Ishikawa (cell line): ENCODE measurements at regions not wholly inside any gene's neighbourhood (a gene's known extent, or its start where the extent isn't known, plus 50 kb on each side); places are given as distances from the start of the nearest gene placed in this dataset.

Experiments used
- CEBPB ChIP-seq: IDR thresholded peaks from 2 replicates; pipeline ENCODE4 v1.6.1; 2012
- CREB1 ChIP-seq: IDR thresholded peaks from 2 replicates; pipeline ENCODE4 v1.6.1; 2012; ENCODE audit warnings: low read depth
- EGR1 ChIP-seq: IDR thresholded peaks from 2 replicates; pipeline ENCODE4 v1.6.1; 2012
- EP300 ChIP-seq: IDR thresholded peaks from 2 replicates; pipeline ENCODE4 v1.6.1; 2012; ENCODE audit warnings: borderline replicate concordance
- FOXM1 ChIP-seq: IDR thresholded peaks from 2 replicates; pipeline ENCODE4 v1.6.1; 2012; ENCODE audit warnings: low read depth, borderline replicate concordance
- MAX ChIP-seq: IDR thresholded peaks from 2 replicates; pipeline ENCODE4 v1.6.1; 2012
- NFIC ChIP-seq: IDR thresholded peaks from 2 replicates; pipeline ENCODE4 v1.6.1; 2012
- RAD21 ChIP-seq: IDR thresholded peaks from 2 replicates; pipeline ENCODE4 v1.6.1; 2012; ENCODE audit warnings: low read depth
- REST ChIP-seq: IDR thresholded peaks from 2 replicates; pipeline ENCODE4 v1.6.1; 2012; ENCODE audit warnings: low read depth, mild to moderate bottlenecking
- TAF1 ChIP-seq: IDR thresholded peaks from 2 replicates; pipeline ENCODE4 v1.6.1; 2012; ENCODE audit warnings: low read depth, mild to moderate bottlenecking
- TCF12 ChIP-seq: IDR thresholded peaks from 2 replicates; pipeline ENCODE4 v1.6.1; 2012; ENCODE audit warnings: low read depth
- TEAD4 ChIP-seq: IDR thresholded peaks from 2 replicates; pipeline ENCODE4 v1.6.1; 2012
- USF1 ChIP-seq: IDR thresholded peaks from 2 replicates; pipeline ENCODE4 v1.6.1; 2012
- YY1 ChIP-seq: IDR thresholded peaks from 2 replicates; pipeline ENCODE4 v1.6.1; 2012; ENCODE audit warnings: low read depth
- ZBTB7A ChIP-seq: IDR thresholded peaks from 2 replicates; pipeline ENCODE4 v1.6.1; 2012; ENCODE audit warnings: low read depth

- no peak for TF ChIP-seq TAF1
- TF ChIP-seq EP300 = no peak
- no peak for TF ChIP-seq MAX
- TF ChIP-seq YY1 = no peak
- TF ChIP-seq USF1 = no peak
Observed at GRCh38 chrX:65331371-65331770, 203.2 kb downstream of the LAS1L start.

GRCh38 chrX:65300104-65300809 is 234.3 kb downstream of the LAS1L start:
- no peak for TF ChIP-seq CEBPB
- no peak for TF ChIP-seq REST
- TF ChIP-seq TCF12 = no peak
- no peak for TF ChIP-seq EGR1
- no peak for TF ChIP-seq ZBTB7A
- TF ChIP-seq MAX = no peak
- TF ChIP-seq NFIC = no peak
- TF ChIP-seq CREB1 = no peak
- TF ChIP-seq TAF1 = no peak
- no peak for TF ChIP-seq YY1
- TF ChIP-seq RAD21 = no peak

GRCh38 chrX:65273152-65273551 is 261.4 kb downstream of the LAS1L start:
- no peak for TF ChIP-seq TCF12
- no peak for TF ChIP-seq USF1
- TF ChIP-seq YY1 = no peak
- TF ChIP-seq CEBPB = no peak
- no peak for TF ChIP-seq TEAD4
- no peak for TF ChIP-seq RAD21
- TF ChIP-seq TAF1 = no peak
- no peak for TF ChIP-seq FOXM1
- TF ChIP-seq ZBTB7A = no peak
- no peak for TF ChIP-seq NFIC
- TF ChIP-seq CREB1 = no peak
- TF ChIP-seq REST = no peak
- TF ChIP-seq EGR1 = no peak
- no peak for TF ChIP-seq MAX
- no peak for TF ChIP-seq EP300

- TF ChIP-seq CEBPB (no peak), CREB1 (no peak), RAD21 (no peak), TEAD4 (no peak), FOXM1 (no peak), EGR1 (no peak), TCF12 (no peak), NFIC (no peak), USF1 (no peak)
Observed at GRCh38 chrX:65266482-65266881, 268.1 kb downstream of the LAS1L start.

- TF ChIP-seq CREB1 (no peak), EGR1 (no peak), EP300 (no peak), TAF1 (no peak), MAX (no peak), YY1 (no peak), ZBTB7A (no peak), CEBPB (no peak), TCF12 (no peak), REST (no peak), USF1 (no peak), TEAD4 (no peak), RAD21 (no peak), NFIC (no peak), FOXM1 (no peak)
Observed at GRCh38 chrX:65253817-65254216, 277.6 kb upstream of the ZC4H2 start.
